Activated CD4-positive, alpha-beta T cell treated with anti-CD3 and anti-CD28 coated beads, Interleukin-10, Interleukin-2, amounts not matched to agents 100 ng/mL and 50 ng/mL, durations not matched to agents 16 hours and 8 hours (primary cell): ENCODE measurements at regions not wholly inside any gene's neighbourhood (a gene's known extent, or its start where the extent isn't known, plus 50 kb on each side); places are given as distances from the start of the nearest gene placed in this dataset.

Experiments
- DNase-seq: peaks from one replicate; pipeline ENCODE4 v3.0.0-alpha.2; 2020

- DNase-seq: peak; percentile 76
Measured at GRCh38 chr10:3622845-3623621, 162.0 kb downstream of the KLF6 start.

- peak; percentile 73 for DNase-seq
Measured at GRCh38 chr10:3622427-3622826, 162.6 kb downstream of the KLF6 start.

- no peak for DNase-seq
Measured at GRCh38 chr10:3620818-3621217, 164.2 kb downstream of the KLF6 start.

GRCh38 chr10:3619241-3619640 is 165.8 kb downstream of the KLF6 start:
- DNase-seq: no peak

GRCh38 chr10:3616880-3617279 is 168.1 kb downstream of the KLF6 start:
- no peak for DNase-seq

GRCh38 chr10:3613318-3613717 is 171.7 kb downstream of the KLF6 start:
- DNase-seq: no peak

GRCh38 chr10:3612183-3613001 is 172.6 kb downstream of the KLF6 start:
- no peak for DNase-seq

GRCh38 chr10:3606309-3606708 is 178.7 kb downstream of the KLF6 start:
- peak; percentile 38 for DNase-seq

GRCh38 chr10:3605882-3606281 is 179.1 kb downstream of the KLF6 start:
- DNase-seq: no peak

- DNase-seq: no peak
Measured at GRCh38 chr10:3595736-3596135, 189.3 kb downstream of the KLF6 start.

GRCh38 chr10:3593611-3594010 is 191.4 kb downstream of the KLF6 start:
- no peak for DNase-seq

GRCh38 chr10:3592424-3592823 is 192.6 kb downstream of the KLF6 start:
- DNase-seq: no peak

GRCh38 chr10:3588816-3589215 is 196.2 kb downstream of the KLF6 start:
- no peak for DNase-seq

GRCh38 chr10:3588346-3588745 is 196.7 kb downstream of the KLF6 start:
- DNase-seq: no peak

GRCh38 chr10:3584926-3585784 is 199.9 kb downstream of the KLF6 start:
- no peak for DNase-seq

- no peak for DNase-seq
Measured at GRCh38 chr10:3580565-3580964, 204.4 kb downstream of the KLF6 start.

- DNase-seq: peak; percentile 3
Measured at GRCh38 chr10:3579845-3580244, 205.2 kb downstream of the KLF6 start.

GRCh38 chr10:3578682-3579081 is 206.3 kb downstream of the KLF6 start:
- no peak for DNase-seq

- DNase-seq: no peak
Measured at GRCh38 chr10:3578159-3578558, 206.8 kb downstream of the KLF6 start.

- no peak for DNase-seq
Measured at GRCh38 chr10:3574451-3574850, 210.6 kb downstream of the KLF6 start.

GRCh38 chr10:3573498-3573897 is 211.5 kb downstream of the KLF6 start:
- no peak for DNase-seq

GRCh38 chr10:3571310-3571825 is 213.6 kb downstream of the KLF6 start:
- no peak for DNase-seq

GRCh38 chr10:3570855-3571266 is 214.1 kb downstream of the KLF6 start:
- DNase-seq: no peak
